ENCODE measurements at regions not wholly inside any gene's neighbourhood (a gene's known extent, or its start where the extent isn't known, plus 50 kb on each side); places are given as distances from the start of the nearest gene placed in this dataset.

DNA sequence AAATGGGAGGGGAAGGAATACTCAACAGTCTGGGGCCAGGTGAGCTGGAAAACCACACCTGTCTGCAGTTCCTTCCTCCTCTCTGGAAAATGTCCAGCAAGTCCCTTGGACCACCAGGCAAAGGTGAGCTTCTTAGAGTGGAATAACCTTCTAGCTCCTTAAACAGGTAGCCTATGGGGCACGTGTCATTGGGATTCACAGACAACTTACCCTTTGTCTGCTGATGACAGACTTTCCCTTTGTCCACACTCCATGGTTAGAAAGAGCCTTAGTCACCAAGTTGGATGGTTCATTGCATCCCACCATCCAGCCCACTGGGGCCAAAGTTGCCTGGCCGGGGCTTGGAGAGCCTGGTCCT is 98.0 kb upstream of the ITGA6 start:
- DNase-seq (ENCODE audit: low spot score): no peak

DNA sequence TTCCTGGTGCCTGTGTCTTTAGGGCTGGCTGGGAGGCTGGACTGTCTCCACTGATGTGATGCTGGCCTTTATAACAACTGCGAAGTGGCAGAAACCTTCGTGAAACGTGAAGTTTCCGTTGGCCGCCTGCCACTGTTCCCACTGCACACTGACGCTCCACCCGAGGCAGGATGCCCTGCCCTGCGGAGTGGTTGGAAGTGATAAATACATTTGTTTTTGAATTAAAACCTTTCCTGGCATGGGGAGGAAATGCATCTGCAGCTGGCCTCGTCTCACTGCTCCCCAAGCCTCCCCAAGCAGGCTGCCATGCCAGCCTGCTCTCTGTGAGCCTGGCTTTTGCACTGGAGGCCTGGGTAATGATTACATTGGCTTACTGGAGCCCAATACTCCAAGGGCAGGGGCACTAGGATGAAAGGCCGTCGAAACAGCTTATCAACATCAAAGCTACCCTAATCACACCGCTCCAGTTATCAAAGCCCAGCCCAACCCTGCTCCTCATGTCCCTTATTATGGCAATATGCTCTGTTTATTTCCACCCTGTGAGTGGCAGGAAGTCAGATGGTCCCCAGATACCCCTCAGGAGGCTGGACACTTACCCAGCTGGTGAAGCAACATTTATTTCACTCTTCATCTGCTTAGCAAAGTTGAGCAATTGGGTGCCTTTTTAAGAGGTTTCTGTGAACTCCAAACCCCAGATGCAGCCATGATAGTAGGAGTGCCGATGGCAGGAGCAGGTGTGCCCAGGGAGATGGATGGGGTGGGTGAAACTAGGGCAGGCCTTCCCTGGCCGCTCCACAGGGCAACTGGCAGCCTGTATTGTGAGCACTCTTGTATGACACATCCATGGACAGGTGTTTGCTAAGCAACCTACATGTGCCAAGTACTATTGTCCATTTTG is 97.4 kb upstream of the ITGA6 start:
- DNase-seq (ENCODE audit: low spot score): no peak

DNA sequence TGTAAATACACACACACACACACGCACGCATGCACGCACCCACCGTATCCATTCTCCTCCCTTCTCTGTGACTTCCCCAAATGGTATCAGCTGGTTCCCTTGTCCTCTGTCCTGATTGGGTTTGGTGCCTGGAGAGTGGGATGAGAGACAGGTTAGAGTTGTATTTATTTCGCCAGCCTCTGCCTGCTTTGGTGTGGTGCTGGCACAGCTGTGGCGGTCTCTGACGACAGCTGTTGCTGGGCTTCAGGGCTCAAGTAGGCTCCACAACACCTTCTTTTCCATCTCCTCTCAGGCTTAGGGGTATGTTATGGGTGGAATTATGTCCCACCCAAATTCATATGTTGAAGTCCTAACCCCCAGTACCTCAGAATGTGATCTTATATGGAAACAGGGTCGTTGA is 94.9 kb upstream of the ITGA6 start:
- DNase-seq (ENCODE audit: low spot score): no peak

DNA sequence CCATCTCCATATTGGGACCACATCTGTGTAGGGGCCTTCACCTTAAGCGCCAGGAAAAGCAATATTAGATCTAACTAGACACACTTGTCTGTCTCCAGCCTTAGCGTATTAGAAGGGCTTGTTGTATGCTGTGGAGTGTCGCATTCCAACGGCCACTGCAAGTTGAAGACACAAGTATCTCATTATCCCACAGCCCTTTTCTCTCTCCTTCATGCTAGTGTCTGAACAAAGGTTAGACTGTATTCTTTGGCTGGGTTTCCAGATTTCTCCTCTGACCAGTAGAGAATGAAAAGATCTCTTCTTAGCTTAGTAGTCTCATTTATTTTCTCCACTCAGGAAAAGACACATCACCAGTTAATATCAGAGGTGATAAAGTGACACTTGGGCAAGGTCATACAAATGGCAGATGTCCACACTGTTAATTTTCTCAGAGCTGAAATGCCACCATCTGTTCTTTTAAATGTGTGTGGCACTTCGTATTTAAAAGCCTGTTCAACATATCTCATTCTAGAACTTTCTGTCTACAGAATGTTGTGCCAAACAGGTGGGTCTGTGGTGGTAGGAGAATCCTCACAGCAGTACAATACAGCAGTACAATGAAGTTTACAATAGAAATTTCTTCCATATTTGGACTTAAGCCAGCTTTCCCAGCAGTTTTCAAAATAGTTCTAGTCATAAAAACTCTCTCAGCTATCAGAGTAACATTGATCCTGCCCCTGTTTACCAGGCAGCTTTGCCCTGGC is 94.0 kb upstream of the ITGA6 start:
- DNase-seq (ENCODE audit: low spot score): peak; percentile 26

DNA sequence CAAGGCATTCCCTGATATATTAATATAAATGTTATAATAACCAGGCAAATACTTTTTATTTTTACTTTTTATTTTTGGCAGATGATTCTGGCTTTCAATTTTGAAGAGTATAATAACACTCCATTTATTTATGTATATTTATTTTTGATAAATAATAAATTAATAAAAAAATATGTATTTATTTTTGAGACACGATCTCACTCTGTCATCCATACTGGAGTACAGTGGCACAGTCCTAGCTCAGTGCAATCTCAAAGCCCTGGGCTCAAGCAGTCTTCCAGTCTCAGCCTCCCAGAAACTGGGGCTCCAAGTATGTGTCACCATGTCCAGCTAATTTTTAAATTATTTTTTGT is 93.4 kb upstream of the ITGA6 start:
- DNase-seq (ENCODE audit: low spot score): no peak

DNA sequence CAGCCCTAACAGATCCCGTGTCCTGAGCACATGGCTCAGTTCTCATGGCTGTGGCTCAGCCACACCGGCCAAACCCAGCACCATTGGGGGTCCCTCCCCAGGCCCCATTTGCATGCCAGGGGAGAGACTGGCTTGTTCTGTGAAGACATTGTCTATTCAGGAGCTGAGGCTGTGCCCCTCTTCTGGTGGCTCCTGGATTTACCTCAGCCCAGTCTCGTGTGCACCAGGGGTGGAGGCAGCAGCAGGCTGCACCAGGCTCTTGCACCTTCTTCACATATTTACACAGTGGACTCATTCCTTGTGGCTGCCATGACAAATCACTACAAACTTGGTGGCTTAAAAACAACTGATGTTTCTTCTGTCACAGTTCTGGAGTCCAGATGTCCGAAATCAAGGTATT is 92.4 kb upstream of the ITGA6 start:
- no peak for DNase-seq (ENCODE audit: low spot score)

DNA sequence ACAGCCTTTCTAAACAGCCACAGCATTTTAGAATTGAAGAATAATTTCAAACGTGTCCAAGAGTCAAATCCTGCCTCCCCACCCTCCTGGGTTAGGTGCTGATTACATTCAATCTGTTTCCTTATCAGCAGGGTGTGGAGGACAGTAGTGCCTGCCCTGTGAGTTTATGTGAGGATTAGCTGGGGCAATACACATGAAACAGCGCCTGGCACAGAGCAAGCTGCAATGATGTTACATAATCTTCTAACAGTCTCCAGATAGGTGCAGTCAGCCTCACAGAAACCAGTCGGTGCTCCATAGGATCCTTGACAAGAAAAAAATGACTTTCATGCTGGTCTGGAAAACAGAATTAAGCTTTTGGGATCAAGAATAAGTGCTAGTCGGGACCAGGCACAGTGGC is 91.7 kb upstream of the ITGA6 start:
- no peak for DNase-seq (ENCODE audit: low spot score)

DNA sequence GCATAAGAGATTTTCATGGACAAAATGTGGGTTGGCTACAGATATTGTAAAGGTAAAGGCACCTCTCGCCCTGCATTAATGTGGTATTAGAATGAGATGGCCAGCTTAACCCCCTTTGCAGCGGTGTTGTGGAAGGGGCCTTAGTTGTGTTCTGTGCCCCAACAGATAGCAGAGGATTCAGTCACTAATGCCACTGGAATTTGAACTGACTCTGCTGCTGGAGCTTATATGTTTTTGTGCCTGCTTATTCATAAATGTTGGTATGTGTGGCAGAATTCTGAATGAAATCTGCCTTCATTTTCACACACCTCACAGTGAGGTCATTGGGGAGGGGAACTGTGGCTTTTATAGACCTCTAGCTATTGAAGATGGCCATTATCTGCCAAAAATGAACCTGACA is 90.7 kb upstream of the ITGA6 start:
- DNase-seq (ENCODE audit: low spot score): no peak

DNA sequence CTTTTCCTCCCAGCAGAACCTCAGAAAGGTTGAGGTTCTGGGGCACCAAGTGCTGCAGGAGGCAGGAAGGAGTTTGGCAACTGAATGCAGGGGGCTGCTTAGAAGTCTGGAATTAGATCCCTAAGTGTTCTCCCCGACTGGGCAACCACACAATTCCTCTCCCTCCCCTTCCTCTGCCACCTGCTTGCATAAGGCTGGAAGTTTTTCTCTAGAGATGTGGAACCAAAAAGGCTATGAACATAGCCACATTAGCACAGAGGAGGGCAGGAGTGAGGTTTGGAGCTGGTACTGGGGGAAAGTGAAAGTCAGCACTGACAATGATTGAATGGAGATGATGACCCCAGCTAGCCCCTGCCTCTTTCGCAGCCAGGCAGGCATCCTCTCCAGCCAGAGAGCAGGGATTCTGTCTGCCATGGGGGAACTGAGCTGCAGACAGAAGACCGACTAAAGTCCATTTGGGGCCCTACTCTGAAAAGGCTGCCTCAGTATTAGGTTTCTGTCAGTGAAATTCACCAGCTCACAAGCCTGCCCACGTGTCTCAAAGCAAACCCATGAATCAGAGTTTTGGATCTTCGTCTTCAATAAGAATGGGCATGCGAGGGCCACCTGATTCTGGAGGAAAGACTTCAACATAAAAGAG is 87.9 kb upstream of the ITGA6 start:
- DNase-seq (ENCODE audit: low spot score): no peak

DNA sequence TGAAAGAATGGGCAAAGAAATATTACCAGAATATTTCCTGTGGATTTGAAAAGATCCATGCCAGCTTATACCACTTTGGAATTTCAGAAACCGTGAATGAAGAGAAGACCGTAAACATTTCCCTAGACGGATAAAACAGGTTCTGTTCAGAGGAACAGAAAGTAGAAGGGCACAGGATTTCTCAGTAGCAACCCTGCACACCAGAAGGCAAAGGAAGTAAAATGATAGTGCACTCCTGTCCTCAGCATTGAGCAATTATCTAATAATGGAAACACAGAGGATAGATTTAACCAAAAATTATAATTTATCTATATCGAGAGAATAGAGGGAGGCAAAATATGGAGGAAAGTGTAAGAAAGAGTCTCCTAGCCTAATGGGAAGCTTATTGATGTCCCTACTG is 87.0 kb upstream of the ITGA6 start:
- no peak for DNase-seq (ENCODE audit: low spot score)

DNA sequence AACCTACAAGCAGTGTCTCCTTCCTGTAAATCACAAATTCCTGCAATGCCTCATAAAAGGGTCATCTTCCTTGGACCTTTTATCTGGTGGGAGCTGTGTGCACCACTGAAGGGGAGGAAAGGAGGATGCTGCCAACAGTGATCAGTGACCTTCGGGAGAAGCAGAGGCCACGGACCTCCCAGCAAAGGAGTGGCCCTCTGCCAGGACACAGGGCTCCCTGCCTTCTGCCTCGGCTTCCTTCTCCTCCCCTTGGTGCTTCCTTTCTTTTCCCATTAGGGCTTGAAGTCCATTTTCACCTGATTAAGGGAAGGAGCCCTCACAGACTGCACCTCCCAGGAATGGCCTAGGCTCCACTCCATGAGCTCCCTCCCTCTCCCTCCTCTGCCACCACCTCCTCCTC is 85.3 kb upstream of the ITGA6 start:
- no peak for DNase-seq (ENCODE audit: low spot score)

DNA sequence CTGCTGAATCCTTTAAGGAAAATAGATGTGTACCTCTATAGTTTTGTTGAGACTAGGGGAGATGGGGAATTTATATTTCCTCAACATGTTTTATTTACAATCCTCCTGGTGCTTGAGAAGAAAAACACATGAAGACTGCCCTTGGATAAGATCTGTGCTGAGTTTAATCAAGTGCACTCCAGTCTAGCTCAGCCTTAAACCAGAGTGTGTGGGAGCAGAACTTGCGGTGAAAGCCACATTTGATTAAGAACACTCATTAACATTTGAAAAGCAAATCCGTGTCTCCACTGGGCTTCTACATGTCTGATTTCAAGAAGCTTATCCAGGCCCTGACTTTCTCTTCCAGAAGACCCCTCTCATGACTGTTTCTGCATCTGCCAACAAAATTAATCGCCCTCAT is 84.8 kb upstream of the ITGA6 start:
- DNase-seq (ENCODE audit: low spot score): no peak

DNA sequence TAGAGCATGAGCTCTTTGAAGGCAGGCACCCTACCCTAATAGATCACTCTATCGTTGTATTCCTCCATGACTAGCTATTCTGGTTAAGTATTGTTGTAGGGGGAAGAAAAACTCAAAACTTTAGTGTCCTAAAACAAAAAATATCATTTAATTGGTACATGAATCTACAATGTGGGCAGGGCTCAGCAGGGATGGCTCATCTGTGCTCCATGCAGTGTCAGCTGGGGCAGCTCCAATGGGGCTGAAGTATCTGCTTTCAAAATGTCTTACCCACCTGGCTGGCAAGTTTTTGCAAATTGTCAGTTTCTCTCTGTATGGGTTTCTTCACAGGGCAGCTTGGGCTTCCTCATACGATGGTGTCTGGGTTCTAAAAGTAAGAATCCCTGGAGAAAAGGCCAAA is 83.2 kb upstream of the ITGA6 start:
- no peak for DNase-seq (ENCODE audit: low spot score)

DNA sequence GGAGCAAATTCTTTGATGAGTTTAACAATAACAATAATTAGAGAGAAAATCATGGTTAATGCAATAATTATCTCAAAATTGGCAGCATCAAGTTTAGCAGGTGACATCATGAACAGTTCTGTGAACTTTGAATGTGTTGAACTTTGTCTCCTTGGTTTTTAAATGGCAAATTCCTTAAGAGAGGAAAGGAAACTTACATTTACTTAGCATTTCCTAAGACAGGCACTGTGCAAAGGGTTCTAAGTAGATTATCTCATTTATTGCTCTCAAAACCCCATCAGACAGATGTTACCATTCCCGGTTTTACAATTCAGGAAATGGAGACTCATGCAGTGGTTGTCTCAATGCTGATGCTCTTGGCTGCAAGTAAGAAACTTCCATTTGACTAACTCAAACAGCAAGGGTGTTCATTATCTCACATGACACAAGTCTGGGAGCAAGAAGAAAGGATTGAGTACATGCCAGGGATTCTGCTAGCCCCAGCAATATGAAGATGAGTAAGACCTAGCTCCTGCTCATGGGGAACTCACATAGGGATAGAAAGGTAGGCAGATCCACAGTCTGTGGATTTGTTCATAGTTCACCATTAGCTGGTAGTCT is 81.3 kb upstream of the ITGA6 start:
- DNase-seq (ENCODE audit: low spot score): no peak

DNA sequence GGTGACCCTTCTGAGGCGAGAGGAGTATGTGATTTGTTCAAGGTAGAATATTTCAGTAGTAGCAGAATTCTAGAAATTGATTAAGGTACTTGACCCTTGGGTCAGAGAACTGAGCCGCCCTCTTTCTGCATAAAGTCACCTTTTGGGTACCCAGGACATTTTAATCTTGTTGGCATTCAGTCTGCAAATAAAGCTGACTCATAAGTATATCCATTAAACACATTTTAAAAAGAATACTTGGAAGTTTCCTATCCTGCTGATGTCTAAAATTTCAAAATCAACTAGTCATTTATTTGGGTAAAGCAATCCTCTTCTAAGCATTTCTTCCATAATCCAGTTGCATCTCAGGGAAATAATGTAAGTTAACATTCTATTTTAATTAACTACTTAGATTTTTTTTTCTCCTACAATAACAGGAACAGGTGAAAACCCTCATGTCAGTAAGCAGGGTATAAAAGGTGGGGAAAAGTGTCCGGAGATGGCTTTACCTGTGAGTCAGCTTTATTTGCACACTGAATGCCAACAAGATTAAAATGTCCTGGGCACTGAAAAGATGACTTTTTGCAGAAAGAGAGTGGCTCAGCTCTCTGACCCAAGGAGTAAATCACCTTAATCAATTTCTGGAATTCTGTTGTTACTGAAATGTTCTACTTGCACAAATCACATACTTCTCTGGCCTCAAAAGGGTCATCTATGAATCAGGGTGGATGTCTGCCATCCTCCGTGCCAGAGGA is 78.7 kb upstream of the ITGA6 start:
- no peak for DNase-seq (ENCODE audit: low spot score)

DNA sequence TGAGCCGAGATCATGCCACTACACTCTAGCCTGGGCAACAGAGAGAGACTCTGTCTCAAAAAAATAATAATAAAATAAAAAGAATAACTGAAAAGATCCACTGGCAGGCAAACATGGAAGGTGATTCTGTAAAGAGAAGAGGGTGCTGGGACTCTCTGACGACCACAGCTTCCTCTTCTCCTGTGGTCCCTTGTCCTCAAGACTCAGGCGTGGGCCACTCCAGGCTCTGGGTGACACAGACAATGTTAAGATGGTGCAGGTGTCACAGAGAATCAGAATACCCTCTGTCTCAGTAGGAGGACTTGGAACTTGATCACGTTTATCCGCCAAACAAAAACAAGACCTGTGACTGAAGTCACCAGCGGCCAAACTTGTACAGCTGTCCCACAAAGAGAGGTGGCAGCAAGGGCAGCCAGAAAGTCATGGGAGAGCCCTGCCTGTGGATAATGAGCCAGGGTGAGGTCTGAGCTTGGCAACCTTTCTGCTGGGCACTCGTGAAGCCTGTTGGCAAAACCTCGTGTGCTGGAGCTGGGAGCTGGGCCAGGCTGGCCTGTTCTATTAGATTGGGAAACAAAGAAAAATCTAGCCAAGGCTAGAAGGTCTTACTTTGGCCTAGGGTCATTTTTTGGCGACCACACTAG is 76.4 kb upstream of the ITGA6 start:
- DNase-seq (ENCODE audit: low spot score): peak; percentile 77

DNA sequence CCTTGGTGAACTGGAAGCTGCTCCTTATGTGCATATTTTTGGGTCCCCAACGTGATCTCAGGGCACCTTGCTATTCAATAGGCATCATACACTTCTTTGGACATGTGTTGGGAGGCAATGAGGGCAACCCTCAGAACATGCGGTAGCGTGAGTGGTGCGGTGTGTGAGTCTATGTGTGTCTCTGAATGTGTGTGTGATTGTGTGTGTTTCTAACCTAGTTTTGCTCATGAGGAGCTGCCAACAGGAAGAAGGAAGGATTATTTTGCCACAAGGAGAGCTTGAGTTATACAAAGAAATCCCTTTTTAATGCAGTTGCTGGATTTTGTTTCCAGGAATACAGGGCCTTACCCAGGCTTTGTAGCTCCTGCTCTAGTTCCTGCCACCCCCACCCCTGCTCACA is 75.8 kb upstream of the ITGA6 start:
- peak; percentile 26 for DNase-seq (ENCODE audit: low spot score)

DNA sequence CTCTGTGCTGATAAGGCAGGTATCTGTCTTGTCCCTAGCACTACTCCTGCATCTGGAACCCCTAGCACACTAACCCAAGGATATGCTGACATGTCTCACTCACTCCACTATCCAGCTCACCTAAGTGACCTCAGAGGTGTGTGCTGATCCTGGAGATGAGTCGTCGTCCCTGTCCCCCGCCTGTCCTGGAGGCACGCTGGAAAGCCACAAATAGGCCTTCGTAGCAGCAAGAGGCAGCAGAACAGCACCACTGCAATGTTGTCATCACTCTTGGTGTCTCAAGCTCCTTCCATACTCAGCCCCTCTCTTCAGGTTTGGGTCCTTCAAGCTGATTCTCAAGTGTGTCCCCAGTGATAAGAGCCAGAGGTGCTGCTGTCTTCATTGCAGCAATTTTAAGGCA is 73.0 kb upstream of the ITGA6 start:
- no peak for DNase-seq (ENCODE audit: low spot score)

DNA sequence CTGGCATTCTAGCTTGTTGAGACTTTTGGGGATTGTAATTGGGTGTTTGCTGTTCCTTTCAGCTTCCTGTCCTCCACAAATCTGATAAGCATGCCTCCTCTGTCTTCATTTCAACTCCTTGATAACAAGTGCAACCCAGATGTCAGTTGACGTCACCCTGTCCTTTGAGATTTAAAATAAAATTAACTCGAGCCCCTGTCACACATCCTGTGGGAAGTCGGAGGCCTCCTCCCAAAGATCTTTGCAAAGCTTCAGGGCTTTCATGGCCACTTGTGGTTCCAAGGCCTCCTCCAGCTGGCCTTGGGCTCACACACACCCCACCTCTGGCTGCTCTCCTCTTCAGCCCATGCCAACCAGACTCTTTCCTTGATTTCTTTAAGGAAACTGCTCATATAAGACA is 69.9 kb upstream of the ITGA6 start:
- no peak for DNase-seq (ENCODE audit: low spot score)

DNA sequence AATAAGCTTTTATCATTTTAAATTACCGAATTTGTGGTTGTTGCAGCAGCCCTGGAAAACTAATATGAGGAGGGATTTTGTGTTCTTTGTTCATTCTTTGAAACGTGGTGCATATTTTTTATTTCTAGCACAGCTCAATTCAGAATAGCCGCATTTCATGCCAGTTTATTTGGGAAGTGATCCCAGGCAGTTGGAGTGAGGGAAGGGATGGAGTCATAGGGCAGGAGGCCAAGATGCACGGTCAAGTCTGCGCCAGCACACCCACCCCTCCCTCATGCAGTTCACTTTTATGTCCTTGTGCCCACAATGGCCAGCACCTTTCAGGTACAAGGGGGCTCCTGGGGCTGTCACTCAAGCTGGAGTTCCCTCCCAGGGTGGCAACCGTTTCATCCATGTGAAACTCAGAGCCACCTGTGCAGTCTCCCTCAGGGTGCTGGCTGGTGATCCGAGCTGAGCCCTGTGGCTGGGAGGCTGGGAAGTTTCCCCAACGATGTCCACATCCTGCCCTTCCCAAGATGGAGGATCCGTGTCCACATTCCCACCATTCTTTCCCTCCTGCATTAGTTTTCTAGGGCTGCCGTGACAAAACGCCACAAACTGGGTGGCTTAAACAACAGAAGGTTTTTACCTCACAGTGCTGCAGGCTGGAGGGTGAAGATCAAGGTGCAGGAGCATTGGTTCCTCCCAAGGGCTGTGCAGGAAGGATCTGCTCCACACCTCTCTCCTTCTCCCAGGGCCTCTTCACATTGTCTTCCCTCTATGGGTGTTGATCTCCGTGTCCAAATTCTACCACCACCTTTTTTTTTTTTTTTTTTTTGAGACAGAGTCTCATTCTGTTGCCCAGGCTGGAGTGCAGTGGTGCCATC is 68.5 kb upstream of the ITGA6 start:
- peak; percentile 20 for DNase-seq (ENCODE audit: low spot score)

DNA sequence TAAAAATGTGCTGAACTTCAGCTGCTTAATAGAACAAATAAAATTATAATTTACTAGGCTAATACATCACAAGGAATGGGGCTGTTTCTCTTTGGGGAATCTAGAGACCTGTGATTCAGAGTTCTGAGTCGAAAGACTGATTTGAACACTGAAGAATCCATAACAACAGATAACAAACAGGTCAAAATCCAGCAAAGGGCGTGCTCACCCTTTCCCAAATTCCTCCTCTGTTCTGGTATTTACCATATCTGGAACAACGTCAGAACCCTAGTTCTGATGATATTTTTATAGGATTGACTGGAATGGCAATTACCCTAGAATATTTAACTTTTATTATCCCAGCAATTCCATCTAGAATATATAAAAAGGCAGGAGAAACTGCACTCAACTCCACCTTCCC is 66.0 kb upstream of the ITGA6 start:
- DNase-seq (ENCODE audit: low spot score): no peak

Measured in globus pallidus (tissue), 1 donor.